Smooth muscle cell (in vitro differentiated cells): ENCODE measurements at regions not wholly inside any gene's neighbourhood (a gene's known extent, or its start where the extent isn't known, plus 50 kb on each side); places are given as distances from the start of the nearest gene placed in this dataset.

Experiments
- DNase-seq: peaks from one replicate; lab custom pipeline; 2025; ENCODE audit not compliant: unreplicated experiment; lab: John Stamatoyannopoulos, UW
- H2AFZ ChIP-seq: fragments of 200-600 bp; sonication (generic); 2 replicates; pipeline ENCODE4 v1.6.0; 2016; ENCODE audit warnings: antibody characterized with exemption, low read depth, mild to moderate bottlenecking
- H3F3A ChIP-seq: fragments of 200-600 bp; sonication (generic); 2 replicates; pipeline ENCODE4 v1.6.0; 2017; ENCODE audit warnings: antibody characterized with exemption, low read depth
- H3K27ac ChIP-seq: fragments of 200-600 bp; sonication (generic); 2 replicates; pipeline ENCODE4 v1.5.1; 2016; ENCODE audit warnings: low read depth, mild to moderate bottlenecking
- H3K27me3 ChIP-seq: fragments of 200-600 bp; sonication (generic); 2 replicates; pipeline ENCODE4 v1.6.1; 2016; ENCODE audit warnings: low read depth, mild to moderate bottlenecking
- H3K36me3 ChIP-seq: fragments of 200-600 bp; sonication (generic); 2 replicates; pipeline ENCODE4 v1.5.1; 2016; ENCODE audit warnings: low read depth
- H3K4me1 ChIP-seq: fragments of 200-600 bp; sonication (generic); 2 replicates; pipeline ENCODE4 v1.5.1; 2016; ENCODE audit warnings: low read depth
- H3K4me2 ChIP-seq: fragments of 200-600 bp; sonication (generic); 2 replicates; pipeline ENCODE4 v1.6.0; 2016; ENCODE audit warnings: mild to moderate bottlenecking
- H3K4me3 ChIP-seq: fragments of 200-600 bp; sonication (generic); 2 replicates; pipeline ENCODE4 v1.5.1; 2016; ENCODE audit warnings: mild to moderate bottlenecking
- H3K79me2 ChIP-seq: fragments of 200-600 bp; sonication (generic); 2 replicates; pipeline ENCODE4 v1.6.0; 2016; ENCODE audit warnings: low read depth, mild to moderate bottlenecking
- H3K9ac ChIP-seq: fragments of 200-600 bp; sonication (generic); 2 replicates; pipeline ENCODE4 v1.6.0; 2016; ENCODE audit warnings: low read depth
- H3K9me3 ChIP-seq: fragments of 200-600 bp; sonication (generic); replicated peaks from 2 replicates; pipeline ENCODE4 v1.5.1; 2016; ENCODE audit warnings: low read depth
- H4K20me1 ChIP-seq: fragments of 200-600 bp; sonication (generic); 2 replicates; pipeline ENCODE4 v1.6.0; 2016; ENCODE audit warnings: low read depth
- CTCF ChIP-seq: fragments of 200-600 bp; sonication (generic); IDR thresholded peaks from 2 replicates; pipeline ENCODE4 v1.5.1; 2017; ENCODE audit warnings: borderline replicate concordance, mild to moderate bottlenecking, antibody characterized with exemption; ENCODE audit not compliant: insufficient read depth, poor library complexity, severe bottlenecking
- WGBS: methylation state at CpG from one replicate; pipeline ENCODE4 v1.1.7; 2016; ENCODE audit warnings: low lambda C conversion rate; 5-methylcytosine and 5-hydroxymethylcytosine counted together

GRCh38 chr13:105925496-105925895, 610.0 kb downstream of the EFNB2 start:
- Histone ChIP-seq H3K27ac (peak overlapping the region; percentile 50), H3K4me1 (peaks cover 21% of the 10 kb centered on the region), H3K27me3 (no peaks in the 10 kb centered on the region), H4K20me1 (no peaks in the 10 kb centered on the region), H3K9me3 (no peaks in the 10 kb centered on the region), H3F3A (no peaks in the 10 kb centered on the region), H3K9ac (no peak overlapping the region), H2AFZ (no peak overlapping the region), H3K4me3 (no peak overlapping the region), H3K79me2 (no peaks in the 10 kb centered on the region), H3K36me3 (no peaks in the 10 kb centered on the region), H3K4me2 (no peak overlapping the region)
- 29% methylated on average over 2 of the region's 2 CpGs for WGBS
- no peak for DNase-seq
- TF ChIP-seq CTCF: no peak

GRCh38 chr13:105921711-105922110, 613.8 kb downstream of the EFNB2 start:
- 54% methylated on average over 3 of the region's 3 CpGs for WGBS
- Histone ChIP-seq H3K9ac (no peak overlapping the region), H2AFZ (no peak overlapping the region), H3F3A (no peaks in the 10 kb centered on the region), H4K20me1 (no peaks in the 10 kb centered on the region), H3K36me3 (no peaks in the 10 kb centered on the region), H3K4me3 (no peak overlapping the region), H3K9me3 (no peaks in the 10 kb centered on the region), H3K27ac (no peak overlapping the region), H3K27me3 (no peaks in the 10 kb centered on the region), H3K4me1 (peaks cover 32% of the 10 kb centered on the region), H3K79me2 (no peaks in the 10 kb centered on the region), H3K4me2 (no peak overlapping the region)
- no peak for TF ChIP-seq CTCF
- no peak for DNase-seq

- no peaks in the 10 kb centered on the region for H3K36me3 ChIP-seq
- H3K4me2 ChIP-seq: no peak overlapping the region
- H3K79me2 ChIP-seq: no peaks in the 10 kb centered on the region
- no peaks in the 10 kb centered on the region for H3K9me3 ChIP-seq
- no peak for DNase-seq
- H3K27me3 ChIP-seq: no peaks in the 10 kb centered on the region
- H3F3A ChIP-seq: no peaks in the 10 kb centered on the region
- H3K4me3 ChIP-seq: no peak overlapping the region
- TF ChIP-seq CTCF: no peak
- H3K27ac ChIP-seq: peak overlapping the region; percentile 75
- H3K9ac ChIP-seq: no peak overlapping the region
- no peak overlapping the region for H2AFZ ChIP-seq
- H4K20me1 ChIP-seq: no peaks in the 10 kb centered on the region
- peaks cover 27% of the 10 kb centered on the region for H3K4me1 ChIP-seq
- 41% methylated on average over 4 of the region's 4 CpGs for WGBS
Measured at GRCh38 chr13:105920370-105920769, 615.1 kb downstream of the EFNB2 start.
